Gastrocnemius medialis (tissue), 4 donors: ENCODE measurements at regions not wholly inside any gene's neighbourhood (a gene's known extent, or its start where the extent isn't known, plus 50 kb on each side); places are given as distances from the start of the nearest gene placed in this dataset.

Source experiments
- POLR2A ChIP-seq, 2 donors: fragments of 450-650 bp; IDR thresholded peaks; one replicate each; pipeline ENCODE4 v1.6.1; 2017; ENCODE audit warnings: antibody characterized with exemption in 2 of 2, mild to moderate bottlenecking in 2 of 2, moderate library complexity in 2 of 2
- TF ChIP-seq, protein P1 (sequence below), 5 experiments: fragments of 450-650 bp in 3 of 5; fragments of 200-600 bp in 2 of 5; sonication (generic) in 2 of 5; IDR thresholded peaks in 4 of 5; conservative IDR thresholded peaks in 1 of 5; 1 replicate in 4 of 5; 2 replicates in 1 of 5; pipeline ENCODE4 v1.5.1; 2016 to 2019; ENCODE audit warnings: antibody characterized with exemption in 5 of 5, mild to moderate bottlenecking in 3 of 5, moderate library complexity in 3 of 5

DNA sequence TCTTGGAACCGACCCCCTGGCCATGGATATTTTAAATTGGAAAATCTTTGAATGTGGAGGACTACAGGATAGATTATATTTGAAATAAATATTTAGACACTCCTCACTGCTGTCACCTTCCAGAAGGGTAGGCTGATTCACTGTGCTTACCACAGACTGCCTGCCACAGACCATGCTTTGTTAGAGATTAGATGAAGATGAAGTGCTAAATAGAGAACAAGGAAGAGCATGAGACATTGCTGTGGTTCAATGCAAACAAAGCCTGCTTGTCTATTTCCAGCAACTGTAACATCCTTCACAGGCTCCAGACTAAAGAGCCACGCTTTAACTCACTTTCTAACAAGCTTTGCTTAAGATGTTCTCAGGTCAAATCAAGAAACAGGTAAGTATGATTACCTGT lies 81.0 kb upstream of the TMEM17 start:
- no peak for TF ChIP-seq POLR2A (IDR thresholded peaks at IDR 0.05)
- TF ChIP-seq, protein P1, sequence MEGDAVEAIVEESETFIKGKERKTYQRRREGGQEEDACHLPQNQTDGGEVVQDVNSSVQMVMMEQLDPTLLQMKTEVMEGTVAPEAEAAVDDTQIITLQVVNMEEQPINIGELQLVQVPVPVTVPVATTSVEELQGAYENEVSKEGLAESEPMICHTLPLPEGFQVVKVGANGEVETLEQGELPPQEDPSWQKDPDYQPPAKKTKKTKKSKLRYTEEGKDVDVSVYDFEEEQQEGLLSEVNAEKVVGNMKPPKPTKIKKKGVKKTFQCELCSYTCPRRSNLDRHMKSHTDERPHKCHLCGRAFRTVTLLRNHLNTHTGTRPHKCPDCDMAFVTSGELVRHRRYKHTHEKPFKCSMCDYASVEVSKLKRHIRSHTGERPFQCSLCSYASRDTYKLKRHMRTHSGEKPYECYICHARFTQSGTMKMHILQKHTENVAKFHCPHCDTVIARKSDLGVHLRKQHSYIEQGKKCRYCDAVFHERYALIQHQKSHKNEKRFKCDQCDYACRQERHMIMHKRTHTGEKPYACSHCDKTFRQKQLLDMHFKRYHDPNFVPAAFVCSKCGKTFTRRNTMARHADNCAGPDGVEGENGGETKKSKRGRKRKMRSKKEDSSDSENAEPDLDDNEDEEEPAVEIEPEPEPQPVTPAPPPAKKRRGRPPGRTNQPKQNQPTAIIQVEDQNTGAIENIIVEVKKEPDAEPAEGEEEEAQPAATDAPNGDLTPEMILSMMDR (IDR thresholded peaks at IDR 0.05 in 4 of 5, conservative IDR thresholded peaks at IDR 0.05 in 1 of 5), result no peak
